DLD1 (cell line): ENCODE measurements at regions not wholly inside any gene's neighbourhood (a gene's known extent, or its start where the extent isn't known, plus 50 kb on each side); places are given as distances from the start of the nearest gene placed in this dataset.

Experiments
- in situ Hi-C: cut with HindIII; loops from 2 replicates; pipeline ENCODE4 v1.10.0; 2017; ENCODE audit warnings: low sequenced_read_pairs

GRCh38 chr5:175246889-175247520 is 197.0 kb downstream of the DRD1 start:
- in situ Hi-C loops = no loop called here

GRCh38 chr5:175246242-175246888 is 197.6 kb downstream of the DRD1 start:
- in situ Hi-C loops = no loop called here

- in situ Hi-C loops = no loop called here
Observed at GRCh38 chr5:175243441-175243840, 200.5 kb downstream of the DRD1 start.

GRCh38 chr5:175242207-175242606 is 201.8 kb downstream of the DRD1 start:
- in situ Hi-C loops = no loop called here

GRCh38 chr5:175238326-175238725 is 205.7 kb downstream of the DRD1 start:
- in situ Hi-C loops = no loop called here

- in situ Hi-C loops = no loop called here
Observed at GRCh38 chr5:175236176-175236575, 207.8 kb downstream of the DRD1 start.

- in situ Hi-C loops = no loop called here
Observed at GRCh38 chr5:175235251-175235960, 208.6 kb downstream of the DRD1 start.

- in situ Hi-C loops = no loop called here
Observed at GRCh38 chr5:175230299-175230698, 213.7 kb downstream of the DRD1 start.

GRCh38 chr5:175226506-175226905 is 217.5 kb downstream of the DRD1 start:
- in situ Hi-C loops = no loop called here

GRCh38 chr5:175223291-175223690 is 220.7 kb downstream of the DRD1 start:
- in situ Hi-C loops = no loop called here

- in situ Hi-C loops = no loop called here
Observed at GRCh38 chr5:175222621-175223020, 221.4 kb downstream of the DRD1 start.

GRCh38 chr5:175220549-175220948 is 223.4 kb downstream of the DRD1 start:
- in situ Hi-C loops = no loop called here

- in situ Hi-C loops = no loop called here
Observed at GRCh38 chr5:175219366-175219765, 224.6 kb downstream of the DRD1 start.

GRCh38 chr5:175216991-175217390 is 227.0 kb downstream of the DRD1 start:
- in situ Hi-C loops = no loop called here

- in situ Hi-C loops = no loop called here
Observed at GRCh38 chr5:175215906-175216305, 228.1 kb downstream of the DRD1 start.

- in situ Hi-C loops = no loop called here
Observed at GRCh38 chr5:175214152-175214551, 229.8 kb downstream of the DRD1 start.

GRCh38 chr5:175211956-175212756 is 231.8 kb downstream of the DRD1 start:
- in situ Hi-C loops = no loop called here

- in situ Hi-C loops = no loop called here
Observed at GRCh38 chr5:175207321-175208040, 236.5 kb downstream of the DRD1 start.

- in situ Hi-C loops = no loop called here
Observed at GRCh38 chr5:175206669-175207068, 237.3 kb downstream of the DRD1 start.

- in situ Hi-C loops = no loop called here
Observed at GRCh38 chr5:175202463-175203068, 241.4 kb downstream of the DRD1 start.
